ENCODE measurements at regions not wholly inside any gene's neighbourhood (a gene's known extent, or its start where the extent isn't known, plus 50 kb on each side); places are given as distances from the start of the nearest gene placed in this dataset.

DNA sequence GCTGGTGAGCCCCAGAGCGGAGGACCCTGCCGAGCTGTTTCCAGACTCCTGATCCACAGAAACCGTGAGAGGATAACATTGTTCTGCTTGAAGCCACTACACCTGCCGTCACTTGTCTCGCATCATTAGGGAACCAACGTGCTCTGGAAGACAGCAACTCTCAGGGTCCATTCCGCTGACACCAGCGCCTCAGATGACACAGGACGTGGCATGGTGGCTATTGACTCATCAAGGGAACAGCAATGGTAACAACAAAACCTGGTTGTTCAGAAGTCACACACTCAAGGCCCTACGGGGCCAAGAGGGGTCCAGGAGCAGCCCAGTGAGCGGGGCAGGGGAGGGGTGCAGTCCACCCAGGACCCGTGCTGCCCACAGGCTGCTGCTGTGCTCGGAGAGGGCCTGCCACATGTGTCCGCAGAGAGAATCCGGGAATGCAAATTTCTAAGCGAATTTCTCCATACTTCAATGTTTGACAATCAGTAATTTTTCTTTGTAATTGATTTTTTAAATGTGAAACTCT is 110.4 kb downstream of the TTLL2 start:
- no peak for TF ChIP-seq RARB (CRISPR knock-in tag; IDR thresholded peaks at IDR 0.05)
- no peak for TF ChIP-seq GLIS3 (CRISPR knock-in tag; IDR thresholded peaks at IDR 0.05)
- TF ChIP-seq, protein P1, sequence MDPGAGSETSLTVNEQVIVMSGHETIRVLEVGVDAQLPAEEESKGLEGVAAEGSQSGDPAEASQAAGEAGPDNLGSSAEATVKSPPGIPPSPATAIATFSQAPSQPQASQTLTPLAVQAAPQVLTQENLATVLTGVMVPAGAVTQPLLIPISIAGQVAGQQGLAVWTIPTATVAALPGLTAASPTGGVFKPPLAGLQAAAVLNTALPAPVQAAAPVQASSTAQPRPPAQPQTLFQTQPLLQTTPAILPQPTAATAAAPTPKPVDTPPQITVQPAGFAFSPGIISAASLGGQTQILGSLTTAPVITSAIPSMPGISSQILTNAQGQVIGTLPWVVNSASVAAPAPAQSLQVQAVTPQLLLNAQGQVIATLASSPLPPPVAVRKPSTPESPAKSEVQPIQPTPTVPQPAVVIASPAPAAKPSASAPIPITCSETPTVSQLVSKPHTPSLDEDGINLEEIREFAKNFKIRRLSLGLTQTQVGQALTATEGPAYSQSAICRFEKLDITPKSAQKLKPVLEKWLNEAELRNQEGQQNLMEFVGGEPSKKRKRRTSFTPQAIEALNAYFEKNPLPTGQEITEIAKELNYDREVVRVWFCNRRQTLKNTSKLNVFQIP (CRISPR knock-in tag; IDR thresholded peaks at IDR 0.05; ENCODE audit: borderline replicate concordance, low read depth) = no peak
- TF ChIP-seq, protein P2, sequence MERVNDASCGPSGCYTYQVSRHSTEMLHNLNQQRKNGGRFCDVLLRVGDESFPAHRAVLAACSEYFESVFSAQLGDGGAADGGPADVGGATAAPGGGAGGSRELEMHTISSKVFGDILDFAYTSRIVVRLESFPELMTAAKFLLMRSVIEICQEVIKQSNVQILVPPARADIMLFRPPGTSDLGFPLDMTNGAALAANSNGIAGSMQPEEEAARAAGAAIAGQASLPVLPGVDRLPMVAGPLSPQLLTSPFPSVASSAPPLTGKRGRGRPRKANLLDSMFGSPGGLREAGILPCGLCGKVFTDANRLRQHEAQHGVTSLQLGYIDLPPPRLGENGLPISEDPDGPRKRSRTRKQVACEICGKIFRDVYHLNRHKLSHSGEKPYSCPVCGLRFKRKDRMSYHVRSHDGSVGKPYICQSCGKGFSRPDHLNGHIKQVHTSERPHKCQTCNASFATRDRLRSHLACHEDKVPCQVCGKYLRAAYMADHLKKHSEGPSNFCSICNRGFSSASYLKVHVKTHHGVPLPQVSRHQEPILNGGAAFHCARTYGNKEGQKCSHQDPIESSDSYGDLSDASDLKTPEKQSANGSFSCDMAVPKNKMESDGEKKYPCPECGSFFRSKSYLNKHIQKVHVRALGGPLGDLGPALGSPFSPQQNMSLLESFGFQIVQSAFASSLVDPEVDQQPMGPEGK (CRISPR knock-in tag; IDR thresholded peaks at IDR 0.05; ENCODE audit: borderline replicate concordance) = no peak
- no peak for TF ChIP-seq ZFP30 (CRISPR knock-in tag; IDR thresholded peaks at IDR 0.05)

All from SK-N-SH treated with all-trans-retinoic acid at 6 μM for 48 hours (cell line).